Calu3 (cell line): ENCODE measurements at regions not wholly inside any gene's neighbourhood (a gene's known extent, or its start where the extent isn't known, plus 50 kb on each side); places are given as distances from the start of the nearest gene placed in this dataset.

ENCODE experiments used
- BruUV-seq: library from RNA; stranded (reverse); fragments of 400-500 nt; replicated peaks from 2 replicates; lab custom pipeline; 2021; lab: Mats Ljungman, UMichigan
- CTCF ChIA-PET: fragments of 300-600 bp; sonication (Branson Sonifier 250); formaldehyde crosslinking; loops from one replicate; lab custom pipeline; 2022; ENCODE audit warnings: antibody characterized with exemption; lab: Charles Lee
- DNase-seq: peaks from one replicate; pipeline ENCODE4 v3.0.0; 2022
- H3K27ac Mint-ChIP-seq: one replicate; pipeline ENCODE4 v1.8.0; 2022; ENCODE audit warnings: mixed read lengths; ENCODE audit not compliant: unreplicated experiment
- H3K27me3 Mint-ChIP-seq: one replicate; pipeline ENCODE4 v1.8.0; 2022; ENCODE audit warnings: mixed read lengths; ENCODE audit not compliant: unreplicated experiment
- H3K36me3 Mint-ChIP-seq: one replicate; pipeline ENCODE4 v1.8.0; 2022; ENCODE audit warnings: mild to moderate bottlenecking, moderate library complexity, mixed read lengths; ENCODE audit not compliant: insufficient read depth, unreplicated experiment
- H3K4me1 Mint-ChIP-seq: one replicate; pipeline ENCODE4 v1.8.0; 2022; ENCODE audit warnings: mild to moderate bottlenecking, low read depth, mixed read lengths; ENCODE audit not compliant: unreplicated experiment
- H3K4me3 Mint-ChIP-seq: one replicate; pipeline ENCODE4 v1.8.0; 2022; ENCODE audit warnings: mild to moderate bottlenecking, low read depth, moderate library complexity, mixed read lengths; ENCODE audit not compliant: unreplicated experiment
- H3K9me3 Mint-ChIP-seq: one replicate; pipeline ENCODE4 v1.8.0; 2022; ENCODE audit warnings: low read depth, mixed read lengths; ENCODE audit not compliant: unreplicated experiment
- CTCF ChIP-seq: fragments of 200-600 bp; IDR thresholded peaks from one replicate; pipeline ENCODE4 v1.8.0; 2022; ENCODE audit warnings: antibody characterized with exemption; ENCODE audit not compliant: unreplicated experiment
- intact Hi-C: fragments of 100-400 bp; cut with micrococcal nuclease; formaldehyde crosslinking; loops from one replicate; pipeline ENCODE4 v1.10.0; 2022; ENCODE audit not compliant: unreplicated experiment

GRCh38 chr12:93146263-93146939 lies 217.3 kb upstream of the EEA1 start:
- H3K9me3 Mint-ChIP-seq: no peaks in the 10 kb centered on the region
- no peak overlapping the region for H3K4me3 Mint-ChIP-seq
- CTCF ChIA-PET: no interaction called here
- DNase-seq: peak; percentile 59
- peaks cover 19% of the 10 kb centered on the region for H3K4me1 Mint-ChIP-seq
- TF ChIP-seq CTCF: no peak
- H3K27ac Mint-ChIP-seq: no peak overlapping the region
- BruUV-seq: no TSS peak
- H3K27me3 Mint-ChIP-seq: no peaks in the 10 kb centered on the region
- no peaks in the 10 kb centered on the region for H3K36me3 Mint-ChIP-seq
- intact Hi-C loops: loop anchor here (5.0 kb wide), 3 partner anchors 51 to 236 kb away; no protein-coding TSS in a partner anchor

- DNase-seq: no peak
- intact Hi-C loops: loop anchor here (5.0 kb wide), 3 partner anchors 50 to 235 kb away; no protein-coding TSS in a partner anchor
- Mint-ChIP-seq H3K9me3 (no peaks in the 10 kb centered on the region), H3K4me1 (peaks cover 22% of the 10 kb centered on the region), H3K36me3 (no peaks in the 10 kb centered on the region), H3K4me3 (no peak overlapping the region), H3K27ac (no peak overlapping the region), H3K27me3 (no peaks in the 10 kb centered on the region)
- CTCF ChIA-PET: no interaction called here
- no TSS peak for BruUV-seq
- no peak for TF ChIP-seq CTCF
Observed at GRCh38 chr12:93146970-93147369, 217.9 kb upstream of the EEA1 start.

- no peak overlapping the region for H3K27ac Mint-ChIP-seq
- no peaks in the 10 kb centered on the region for H3K36me3 Mint-ChIP-seq
- no peak overlapping the region for H3K4me3 Mint-ChIP-seq
- CTCF ChIA-PET: interaction anchor here (1.0 kb wide), 1 partner anchor 140 kb away, joined by 3 read pairs; no protein-coding TSS in a partner anchor
- no peak for TF ChIP-seq CTCF
- H3K27me3 Mint-ChIP-seq: no peaks in the 10 kb centered on the region
- no peak for DNase-seq
- H3K4me1 Mint-ChIP-seq: peaks cover 22% of the 10 kb centered on the region
- H3K9me3 Mint-ChIP-seq: no peaks in the 10 kb centered on the region
- no TSS peak for BruUV-seq
- intact Hi-C loops: loop anchor here (5.0 kb wide), 3 partner anchors 49 to 234 kb away; no protein-coding TSS in a partner anchor
Observed at GRCh38 chr12:93148412-93148811, 219.3 kb upstream of the EEA1 start.

- no peak for DNase-seq
- Mint-ChIP-seq H3K4me3 (no peak overlapping the region), H3K9me3 (no peaks in the 10 kb centered on the region), H3K27ac (no peak overlapping the region), H3K36me3 (no peaks in the 10 kb centered on the region), H3K27me3 (no peaks in the 10 kb centered on the region), H3K4me1 (peaks cover 22% of the 10 kb centered on the region)
- no TSS peak for BruUV-seq
- TF ChIP-seq CTCF: no peak
- CTCF ChIA-PET: interaction anchor here (1.0 kb wide), 1 partner anchor 139 kb away, joined by 3 read pairs; no protein-coding TSS in a partner anchor
- intact Hi-C loops: loop anchor here (5.0 kb wide), 3 partner anchors 48 to 233 kb away; no protein-coding TSS in a partner anchor
Observed at GRCh38 chr12:93149229-93149628, 220.1 kb upstream of the EEA1 start.
